HG02759 (cell line): ENCODE measurements at regions not wholly inside any gene's neighbourhood (a gene's known extent, or its start where the extent isn't known, plus 50 kb on each side); places are given as distances from the start of the nearest gene placed in this dataset.

Experiments
- ATAC-seq: cut with Tn5 transposase; IDR thresholded peaks from one replicate; pipeline ENCODE4 v1.9.1; 2021; ENCODE audit warnings: mild to moderate bottlenecking, moderate library complexity; ENCODE audit not compliant: unreplicated experiment

DNA sequence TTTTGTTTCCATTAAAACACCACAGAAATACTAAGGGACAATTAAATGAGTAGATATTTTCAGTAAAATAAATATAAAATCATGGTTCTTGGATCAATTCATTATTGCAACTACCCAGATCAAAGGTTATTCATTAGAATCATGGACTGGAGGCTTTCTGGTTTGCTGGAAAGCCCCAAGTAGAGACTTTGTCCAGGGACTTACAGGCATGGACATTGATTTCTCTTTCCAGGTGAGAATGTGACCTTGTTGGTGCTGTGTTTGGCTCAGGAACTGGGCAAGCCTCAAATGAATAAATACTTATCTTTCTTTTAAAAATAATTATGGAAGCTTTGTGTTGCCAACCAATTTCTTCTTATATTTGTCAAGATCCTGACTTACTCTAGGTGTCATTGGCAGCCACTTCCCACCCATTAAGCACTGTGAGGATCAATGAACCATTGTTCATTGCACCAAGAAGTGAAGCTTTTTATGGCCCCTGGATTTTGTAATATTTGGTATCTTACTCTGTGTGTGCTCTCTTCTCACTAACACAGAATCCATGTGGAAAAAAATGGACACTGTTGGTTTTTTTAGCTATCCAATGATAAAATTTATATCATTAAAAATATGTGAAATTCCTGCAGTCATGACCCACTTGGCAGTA lies 205.8 kb upstream of the NRXN1 start:
- ATAC-seq = no peak

DNA sequence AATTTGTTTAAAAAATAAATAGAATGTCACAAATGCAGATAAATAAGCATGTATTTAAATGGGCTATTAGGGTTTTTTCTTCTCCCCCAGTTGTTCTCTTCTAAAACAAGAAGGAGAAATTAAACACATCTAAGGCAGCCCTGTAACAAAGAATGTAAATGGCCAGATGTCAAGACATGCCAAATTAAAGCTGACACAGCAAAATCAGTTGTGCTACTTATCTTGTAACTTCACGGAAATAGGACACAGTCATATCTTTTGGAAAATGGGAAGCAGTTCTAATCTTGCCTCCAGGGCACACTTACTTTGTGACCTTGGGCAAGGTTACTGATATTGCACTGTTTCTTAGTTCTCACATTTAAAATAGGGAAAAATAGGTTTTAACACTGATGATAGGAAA lies 200.1 kb upstream of the NRXN1 start:
- ATAC-seq = no peak

DNA sequence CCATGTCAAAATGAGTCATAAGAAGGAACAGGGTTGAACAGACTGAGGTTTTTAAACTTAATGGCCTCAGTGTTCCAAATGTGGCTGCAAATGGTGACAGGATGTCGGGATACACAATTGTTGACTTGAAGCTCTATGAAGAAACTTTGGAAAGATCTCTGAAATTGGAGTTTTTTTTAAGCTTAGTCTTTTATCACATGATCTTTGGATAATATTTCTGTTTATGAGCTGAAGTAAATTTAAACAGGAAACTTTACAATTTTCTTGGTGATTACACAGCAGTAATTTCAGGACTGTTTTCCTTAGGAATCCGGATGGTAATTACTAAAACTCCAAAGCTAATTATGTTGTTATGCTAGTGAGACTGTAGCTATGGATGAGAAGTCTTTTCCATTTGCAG lies 199.1 kb upstream of the NRXN1 start:
- ATAC-seq = no peak

DNA sequence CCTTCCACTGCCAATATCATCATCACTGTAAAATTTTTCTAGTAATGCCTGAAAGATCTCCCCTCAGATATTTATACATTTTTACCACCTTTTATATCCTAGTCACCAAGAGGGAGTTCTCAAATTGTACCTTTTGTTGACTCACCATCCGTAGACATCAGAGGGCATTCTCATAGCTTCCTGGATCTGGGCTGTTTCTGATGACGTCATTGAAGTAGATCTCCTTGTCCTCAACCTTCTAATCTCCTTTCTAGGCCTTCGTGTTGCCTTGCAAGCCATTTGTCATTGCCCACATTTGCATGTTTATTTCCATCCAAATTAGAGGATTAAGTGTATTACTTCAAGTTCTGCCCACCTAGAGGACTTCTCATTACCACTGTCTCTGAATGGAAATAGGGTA lies 193.4 kb upstream of the NRXN1 start:
- ATAC-seq = no peak

DNA sequence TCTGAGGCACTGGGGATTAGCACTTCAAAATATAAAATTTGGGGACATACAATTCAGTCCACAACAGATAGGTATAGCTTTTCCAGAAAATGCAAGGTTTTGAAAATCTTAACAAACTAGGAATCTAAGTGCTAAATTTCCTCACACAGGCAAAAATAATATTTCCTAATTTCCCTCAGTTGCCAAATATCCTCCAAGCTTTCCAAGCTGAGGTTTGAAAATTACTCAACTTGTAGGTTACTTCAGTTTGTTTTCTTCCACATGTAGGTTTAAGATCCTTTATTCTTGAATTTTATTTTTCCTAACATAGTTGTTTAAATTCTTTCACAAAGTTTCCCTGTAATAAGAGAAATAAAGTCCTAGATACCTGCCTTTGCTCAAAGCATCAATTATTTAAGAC lies 192.9 kb upstream of the NRXN1 start:
- ATAC-seq = no peak

DNA sequence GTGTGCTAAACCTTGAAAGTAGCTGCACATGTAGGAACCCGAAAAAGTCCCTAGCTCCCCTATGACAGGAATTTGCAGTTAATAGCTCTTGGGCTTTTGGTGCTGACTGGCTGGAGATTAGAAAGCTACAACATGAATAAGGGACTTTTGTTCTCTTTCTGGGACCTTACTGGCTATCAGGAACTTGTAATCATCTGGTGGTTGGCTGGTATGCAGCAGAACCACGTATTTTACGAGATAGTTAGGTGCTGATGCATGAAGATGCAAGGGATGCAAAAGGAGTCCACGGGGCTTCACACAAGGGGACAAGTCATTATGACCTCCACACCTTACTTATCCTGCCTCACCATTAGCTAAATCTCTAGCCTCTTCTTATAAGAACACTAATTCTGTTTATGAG lies 190.2 kb upstream of the NRXN1 start:
- ATAC-seq = no peak

DNA sequence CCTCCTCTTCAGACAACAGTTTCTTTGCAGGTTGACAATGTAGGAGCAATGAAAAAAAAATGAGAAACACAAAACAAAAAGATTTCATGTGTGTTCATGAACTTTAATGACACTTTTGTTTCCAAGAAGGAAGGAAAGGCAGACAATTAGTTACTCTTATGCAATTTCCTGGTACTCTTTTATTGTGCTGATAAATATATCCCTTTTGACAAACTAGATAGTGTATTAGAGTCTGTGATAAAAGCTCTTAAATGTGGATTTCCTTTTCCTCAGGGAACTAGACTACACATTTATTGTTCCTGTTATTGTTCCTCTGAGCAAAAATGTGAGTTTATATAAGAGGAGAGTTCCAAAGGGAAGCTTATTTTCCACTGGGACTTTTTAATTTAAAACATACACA lies 188.7 kb upstream of the NRXN1 start:
- ATAC-seq = no peak

DNA sequence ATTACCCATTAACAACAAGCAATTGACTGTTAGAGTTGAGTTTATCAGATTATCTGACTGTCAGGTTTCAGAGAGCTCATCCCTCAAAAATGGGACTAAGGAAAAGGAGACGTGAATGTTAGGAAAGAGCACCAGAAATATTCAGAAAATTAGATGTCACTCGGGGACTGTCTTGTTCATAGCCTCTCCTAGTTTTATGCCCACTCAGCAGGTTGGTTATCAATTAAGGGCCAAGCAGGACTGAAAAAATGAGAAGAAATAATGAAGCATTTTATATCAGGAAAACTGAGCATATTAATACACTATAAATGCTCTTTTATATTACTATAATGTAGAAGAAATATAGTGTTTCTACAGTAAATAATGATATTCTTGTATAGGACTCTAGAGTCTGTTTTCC lies 188.1 kb upstream of the NRXN1 start:
- ATAC-seq = no peak

DNA sequence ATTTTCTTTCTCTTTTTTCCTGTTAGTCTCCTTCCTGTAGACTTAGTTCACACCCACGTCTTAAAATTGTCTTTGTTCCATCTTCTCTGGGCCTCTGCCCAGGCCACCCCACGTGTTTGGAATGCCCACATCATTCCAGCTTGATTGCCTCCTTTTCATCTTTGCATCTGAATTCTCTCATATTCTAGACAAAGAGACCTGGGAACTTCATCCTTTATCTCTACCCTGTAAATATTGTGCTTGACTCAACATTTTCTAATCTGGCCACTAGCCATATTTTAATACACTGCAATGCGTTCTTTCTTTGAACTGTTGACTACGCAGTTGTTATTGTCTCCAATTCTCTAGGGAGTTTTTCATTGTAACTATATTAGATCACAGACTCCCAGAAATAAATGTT lies 187.5 kb upstream of the NRXN1 start:
- ATAC-seq = no peak

DNA sequence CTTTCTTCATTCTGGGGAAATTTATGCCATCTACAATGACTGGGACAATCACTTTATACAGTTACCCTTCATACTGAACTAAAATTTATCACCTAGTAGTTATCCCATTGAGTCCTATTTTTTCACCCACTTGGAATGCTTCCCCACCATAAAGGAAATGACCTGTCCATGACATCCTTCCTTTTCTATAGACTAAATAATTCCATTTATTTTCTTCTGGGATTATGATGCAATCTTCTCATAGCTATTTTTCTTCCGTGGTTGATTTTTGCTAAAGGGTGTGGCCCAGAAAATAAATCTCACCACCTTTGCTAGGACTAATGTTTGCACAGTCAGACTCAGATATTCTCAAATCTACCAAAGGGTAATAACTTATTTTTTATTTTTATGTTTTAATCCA lies 186.1 kb upstream of the NRXN1 start:
- ATAC-seq = no peak

DNA sequence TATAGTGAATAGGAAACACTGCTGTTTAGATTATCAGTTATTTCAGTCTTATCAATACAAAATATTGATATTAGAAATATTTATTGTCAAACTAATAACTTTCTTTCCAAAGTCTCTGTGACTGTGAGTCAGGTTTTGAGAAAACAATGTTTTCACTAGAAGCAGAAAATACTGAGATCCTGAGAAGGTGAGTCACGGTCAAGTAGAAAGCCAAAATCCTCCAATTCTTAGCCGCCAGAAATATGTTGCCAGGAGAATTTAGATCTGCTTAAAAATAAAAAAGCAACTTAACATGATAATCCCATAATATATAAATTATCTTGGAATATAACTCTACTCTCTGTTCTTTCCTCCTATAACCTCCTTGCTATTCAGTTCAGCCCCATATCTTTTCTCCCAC lies 181.9 kb upstream of the NRXN1 start:
- ATAC-seq = no peak

DNA sequence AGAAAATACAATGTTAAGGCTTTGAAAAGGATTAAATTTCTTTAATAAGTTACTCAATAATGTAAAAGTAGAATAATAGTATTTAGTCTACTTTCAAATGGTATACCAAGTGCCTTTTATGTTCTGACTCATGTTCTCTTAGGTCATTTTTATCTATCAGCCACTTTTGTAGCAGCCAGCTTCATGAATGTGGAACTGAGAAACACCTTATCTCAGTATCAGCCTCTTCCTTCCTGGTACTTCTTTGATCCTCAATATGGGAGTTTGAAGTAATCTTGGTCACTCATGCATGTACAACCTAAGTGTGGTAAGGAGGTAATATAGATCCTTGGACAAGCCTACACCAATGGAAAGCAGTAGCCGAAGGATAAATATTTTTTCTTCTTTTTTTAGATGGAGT lies 180.4 kb upstream of the NRXN1 start:
- ATAC-seq = no peak

DNA sequence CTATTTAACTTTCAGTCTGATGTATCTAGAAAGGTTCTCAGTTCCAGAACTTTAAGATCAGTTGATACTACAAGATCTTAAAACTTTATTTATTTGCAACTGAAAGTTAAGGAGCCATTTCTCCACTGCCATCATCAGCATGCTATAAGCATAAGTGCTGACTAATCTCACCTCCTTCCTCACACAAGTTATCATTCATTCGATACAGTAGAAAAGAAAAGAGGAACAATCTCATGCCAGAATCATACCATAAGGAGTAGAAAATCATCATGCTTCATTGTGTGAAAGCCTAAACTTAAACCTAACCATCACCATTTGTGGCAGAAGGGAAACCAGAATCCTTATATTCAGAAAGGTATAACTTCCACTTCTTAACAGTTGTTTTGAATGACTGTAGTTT lies 176.6 kb upstream of the NRXN1 start:
- no peak for ATAC-seq

DNA sequence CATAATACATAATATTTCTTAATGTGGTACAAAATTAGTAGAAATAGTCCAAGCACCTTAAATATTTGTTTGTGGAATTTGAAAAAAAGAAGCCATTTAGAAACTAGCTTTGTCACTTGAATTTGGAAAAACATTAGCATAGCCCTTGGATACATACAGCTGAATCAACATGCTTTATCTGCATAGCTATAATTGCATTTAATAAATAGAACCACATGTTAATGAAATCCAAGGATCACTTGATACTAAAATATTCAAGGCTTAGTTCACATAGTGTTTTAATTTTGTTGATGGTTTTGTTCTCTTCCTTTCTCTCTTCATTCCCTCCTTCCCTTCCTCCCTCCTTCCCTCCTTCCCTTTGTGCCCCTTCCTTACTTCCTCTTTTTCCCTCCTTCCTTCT lies 169.4 kb upstream of the NRXN1 start:
- no peak for ATAC-seq

DNA sequence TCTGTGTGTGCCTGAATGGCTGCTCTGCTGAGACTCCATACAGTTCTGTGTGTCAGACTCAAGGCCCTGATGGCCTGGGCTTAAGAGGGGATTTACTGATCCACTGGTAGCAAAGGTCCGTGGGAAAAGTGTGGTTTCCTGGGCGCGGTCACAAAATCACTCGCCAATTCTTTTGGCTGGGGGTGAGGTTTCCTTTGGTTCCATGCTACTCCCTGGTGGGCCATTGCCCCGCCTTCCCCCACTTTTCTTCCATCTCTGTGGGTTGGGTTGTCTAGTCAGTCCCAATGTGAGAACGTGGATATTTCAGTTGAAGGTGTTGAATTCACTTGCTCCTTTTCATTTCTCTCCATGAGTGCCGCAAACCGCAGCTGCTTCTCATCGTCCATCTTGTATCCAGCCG lies 162.7 kb upstream of the NRXN1 start:
- no peak for ATAC-seq

DNA sequence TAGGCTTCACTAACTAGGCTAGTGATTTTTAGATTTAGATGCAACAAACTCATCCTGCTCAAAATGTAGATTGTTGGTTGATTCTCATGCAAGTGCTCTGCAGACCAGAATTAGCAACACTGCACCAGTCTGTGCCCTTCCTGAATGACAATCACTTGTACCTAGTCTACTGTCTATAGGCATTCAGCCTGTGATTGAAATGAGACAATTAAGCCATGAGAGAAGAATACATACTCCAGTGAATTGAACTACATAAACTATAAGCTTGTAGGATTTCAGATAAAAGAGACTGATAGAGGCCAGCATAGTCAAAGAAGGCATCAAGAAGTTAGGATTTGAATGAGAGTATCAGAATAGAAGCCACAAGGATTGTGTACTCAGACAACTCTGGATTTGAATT lies 138.3 kb upstream of the NRXN1 start:
- no peak for ATAC-seq

DNA sequence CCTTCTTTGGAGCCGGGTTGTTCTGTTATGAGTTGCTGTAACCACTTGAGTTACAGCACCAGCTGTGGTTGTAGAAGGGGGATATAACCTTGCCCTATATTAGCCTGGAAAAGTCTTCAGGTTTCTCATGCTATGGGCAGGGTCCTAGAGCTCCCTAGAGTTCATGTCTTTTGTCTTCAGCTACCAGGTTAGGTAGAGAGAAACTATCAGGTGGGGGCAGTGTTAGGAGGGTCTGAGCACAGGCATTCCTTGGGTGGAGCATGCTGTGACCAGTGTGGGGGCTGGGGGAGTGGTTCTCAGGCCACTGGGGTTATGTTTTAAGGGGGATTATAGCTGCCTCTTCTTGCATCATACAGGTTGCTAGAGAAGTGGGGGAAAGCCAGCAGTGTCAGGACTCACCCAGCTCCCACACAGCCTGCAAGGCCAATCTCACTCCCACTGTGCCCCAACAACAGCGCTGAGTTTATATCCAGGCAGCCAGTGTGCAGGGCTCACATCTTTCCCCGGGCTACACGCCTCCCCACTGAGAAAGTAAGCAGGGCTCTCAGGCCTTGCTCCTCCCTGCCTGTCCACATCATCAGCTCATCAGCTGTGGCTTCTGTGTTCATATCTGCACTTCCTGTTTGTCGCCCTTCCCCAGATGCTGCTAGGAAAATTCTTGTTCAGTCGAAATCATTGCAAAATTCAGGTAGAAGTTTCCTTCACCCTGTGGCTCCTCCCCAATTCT lies 133.8 kb upstream of the NRXN1 start:
- no peak for ATAC-seq

DNA sequence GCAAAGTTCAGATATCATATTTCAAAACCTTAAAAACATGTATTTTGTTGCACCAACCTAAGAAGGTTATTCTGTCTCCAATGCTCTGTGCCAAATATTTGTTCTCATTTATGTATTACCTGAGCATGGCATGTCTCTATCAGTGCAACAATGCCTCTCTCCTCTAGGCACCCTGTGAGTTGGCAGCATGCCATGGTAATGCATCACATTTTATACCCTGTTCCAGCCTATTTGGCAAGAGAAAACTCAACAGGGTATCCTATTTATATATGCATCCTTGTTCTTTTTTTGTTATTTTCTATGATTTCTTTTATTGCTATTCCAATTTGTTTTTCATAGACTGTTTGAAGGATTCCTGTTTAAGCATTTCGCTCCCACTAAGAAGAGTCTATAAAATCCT lies 126.3 kb upstream of the NRXN1 start:
- no peak for ATAC-seq

DNA sequence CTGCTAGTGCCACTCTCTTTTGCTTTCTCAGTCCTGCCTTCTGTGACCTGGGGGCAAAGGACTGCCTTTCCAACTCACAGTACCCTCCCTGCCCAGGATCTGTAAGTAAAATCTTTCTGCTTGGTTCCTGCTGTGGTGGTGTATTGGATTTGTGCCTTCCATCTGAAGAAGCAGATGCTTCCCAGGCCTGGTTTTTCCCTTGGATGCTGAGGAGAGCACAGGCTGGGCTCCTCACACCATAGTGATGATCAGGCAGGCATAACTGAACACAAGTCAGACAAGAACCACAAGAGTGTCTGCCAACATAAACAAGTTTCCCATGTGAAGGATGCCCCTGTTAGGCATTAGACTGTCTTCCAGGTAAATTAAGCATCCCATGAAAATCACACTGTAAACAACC lies 121.3 kb upstream of the NRXN1 start:
- no peak for ATAC-seq

DNA sequence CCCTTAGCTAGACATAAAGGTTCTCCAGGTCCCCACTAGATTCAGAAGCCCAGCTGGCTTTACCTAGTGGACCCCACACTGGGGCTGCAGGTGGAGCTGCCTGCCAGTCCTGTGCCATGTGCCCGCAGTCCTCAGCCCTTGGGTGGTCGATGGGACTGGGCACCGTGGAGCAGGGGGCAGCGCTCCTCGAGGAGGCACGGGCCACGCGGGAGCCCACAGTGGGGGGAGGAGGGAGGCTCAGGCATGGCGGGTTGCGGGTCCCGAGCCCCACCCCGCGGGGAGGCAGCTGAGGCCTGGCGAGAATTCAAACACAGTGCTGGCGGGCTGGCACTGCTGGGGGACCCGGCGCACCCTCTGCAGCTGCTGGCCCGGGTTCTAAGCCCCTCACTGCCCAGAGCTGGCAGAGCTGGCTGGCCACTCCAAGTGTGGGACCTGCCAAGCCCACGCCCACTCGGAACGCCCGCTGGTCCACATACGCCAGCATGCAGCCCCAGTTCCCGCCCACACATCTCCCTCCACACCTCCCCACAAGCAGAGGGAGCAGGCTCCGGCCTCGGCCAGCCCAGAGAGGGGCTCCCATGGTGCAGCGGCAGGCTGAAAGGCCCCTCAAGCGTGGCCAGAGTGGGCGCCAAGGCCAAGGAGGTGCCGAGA lies 119.7 kb upstream of the NRXN1 start:
- no peak for ATAC-seq

DNA sequence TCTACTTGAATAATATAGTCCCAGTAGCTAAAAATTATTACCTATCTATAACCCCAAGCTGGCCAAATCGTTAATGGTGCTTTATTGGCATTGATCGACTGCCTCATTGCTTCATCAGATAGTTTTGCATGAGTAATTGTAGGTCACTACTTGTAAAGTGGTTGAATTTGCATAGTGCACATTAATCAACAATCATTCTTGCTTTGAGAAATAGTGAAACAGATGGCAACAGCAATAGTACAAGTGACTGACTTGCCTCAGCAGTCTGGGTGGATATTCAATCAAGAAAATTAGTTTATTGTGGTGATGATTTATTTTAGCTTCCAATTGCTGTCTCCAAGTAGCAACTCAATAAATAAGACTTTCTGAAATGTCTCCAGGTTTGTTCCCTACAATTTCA lies 117.8 kb upstream of the NRXN1 start:
- no peak for ATAC-seq

DNA sequence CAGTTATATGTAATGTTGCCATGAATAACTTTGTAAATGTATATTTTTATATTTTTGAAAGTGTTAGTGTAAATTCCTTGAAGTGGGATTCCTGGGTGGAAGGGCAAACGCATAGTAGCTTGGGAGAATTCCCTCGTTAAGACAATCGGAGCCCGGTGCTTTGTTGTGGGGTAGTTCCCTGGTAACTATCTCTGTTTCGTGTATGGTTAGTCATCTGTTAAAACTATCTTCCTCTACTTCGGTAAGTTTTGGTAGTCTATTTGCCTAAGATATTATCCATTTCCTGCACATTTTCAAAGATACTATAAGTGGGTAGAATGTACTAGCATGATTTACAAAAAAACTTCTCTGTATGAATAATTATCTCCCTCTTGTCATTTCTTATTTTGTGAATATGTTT lies 113.8 kb upstream of the NRXN1 start:
- ATAC-seq = no peak
